Heart left ventricle (tissue), 13 donors: ENCODE measurements at regions not wholly inside any gene's neighbourhood (a gene's known extent, or its start where the extent isn't known, plus 50 kb on each side); places are given as distances from the start of the nearest gene placed in this dataset.

Experiments used
- CTCF ChIP-seq, 12 donors: fragments of 200-600 bp; sonication (generic) in 4 of 12; IDR thresholded peaks; one replicate each; pipeline versions ENCODE4 v1.5.0 to v1.8.0; 2018 to 2022; ENCODE audit warnings: antibody characterized with exemption in 12 of 12, mild to moderate bottlenecking in 5 of 12
- POLR2A ChIP-seq, 2 donors: fragments of 450-650 bp; IDR thresholded peaks; one replicate each; pipeline ENCODE4 v1.6.1; 2017; ENCODE audit warnings: antibody characterized with exemption in 2 of 2, mild to moderate bottlenecking in 2 of 2, moderate library complexity in 2 of 2
- donor health status: ischemic (EF 13 %, LVEDD 7.1; RV severe dilation, severe dysfunction).
- donor health status: DM: no; HTN: yes; CAD: no.
- donor health status: DM: no; HTN: no; CAD: no.
- donor health status: ischemic (EF 25% LVEDD 6.9; RV normal size, moderate dysfunction).
- donor health status: ischemic (EF 25% LVEDD 5.7; RV mildly dilated, moderate dysfunction).
- donor health status: ischemic (EF 35%, LVEDD 5.7; RV mildly dilated, moderate dysfunction).
- donor health status: nonischemic (EF 11% LVEDD 7.7; RV severe dilation, severe dysfunction).
- donor health status: DM: yes; HTN: yes; CAD: no.
- donor health status: PGD.
- donor health status: ischemic (EF 29% LVEDD 5.4; RV normal size, mild dysfunction).
- donor health status: nonischemic (EF 23%, LVEDD 6.1; RV moderate dilation, normal function).

GRCh38 chrX:3803305-3803704 lies 89.9 kb upstream of the PRKX start:
- no peak for TF ChIP-seq POLR2A (IDR thresholded peaks at IDR 0.05)
- TF ChIP-seq CTCF (IDR thresholded peaks at IDR 0.05), result no peak
